Stimulated activated CD8-positive, alpha-beta memory T cell treated with anti-CD3 and anti-CD28 coated beads, Interleukin-12 subunit alpha, Interleukin-12 subunit beta, amount 100 ng/mL, for 4 hours (primary cell): ENCODE measurements at regions not wholly inside any gene's neighbourhood (a gene's known extent, or its start where the extent isn't known, plus 50 kb on each side); places are given as distances from the start of the nearest gene placed in this dataset.
"Not testable (repeated sequence)": the region's sequence is repeated elsewhere in the genome, so short reads cannot be mapped to it uniquely, and the experiment has no call there.

Experiments
- DNase-seq: peaks from one replicate; pipeline ENCODE4 v3.0.0-alpha.2; 2020; ENCODE audit warnings: low read depth

DNA sequence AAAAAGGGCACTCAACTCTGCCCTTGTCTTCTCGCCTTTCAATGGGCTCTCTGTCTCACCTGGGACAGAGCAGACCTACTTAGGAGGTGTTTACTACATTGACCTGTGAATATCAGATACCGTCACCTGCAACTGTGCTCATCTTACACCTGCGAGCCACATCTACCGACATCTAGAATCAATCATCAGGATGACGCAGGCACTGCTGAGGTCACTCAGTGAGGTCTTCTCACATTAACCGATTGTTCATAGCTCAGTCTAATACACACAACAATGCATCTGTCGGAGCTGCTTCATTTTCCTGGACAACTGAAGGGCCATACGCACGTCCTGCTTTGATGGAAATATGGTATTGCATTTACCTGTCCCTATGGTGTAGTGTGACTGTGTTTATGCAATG lies 211.9 kb downstream of the FGF9 start:
- DNase-seq, result no peak

GRCh38 chr13:21883713-21884112 lies 212.8 kb downstream of the FGF9 start:
- no peak for DNase-seq

DNA sequence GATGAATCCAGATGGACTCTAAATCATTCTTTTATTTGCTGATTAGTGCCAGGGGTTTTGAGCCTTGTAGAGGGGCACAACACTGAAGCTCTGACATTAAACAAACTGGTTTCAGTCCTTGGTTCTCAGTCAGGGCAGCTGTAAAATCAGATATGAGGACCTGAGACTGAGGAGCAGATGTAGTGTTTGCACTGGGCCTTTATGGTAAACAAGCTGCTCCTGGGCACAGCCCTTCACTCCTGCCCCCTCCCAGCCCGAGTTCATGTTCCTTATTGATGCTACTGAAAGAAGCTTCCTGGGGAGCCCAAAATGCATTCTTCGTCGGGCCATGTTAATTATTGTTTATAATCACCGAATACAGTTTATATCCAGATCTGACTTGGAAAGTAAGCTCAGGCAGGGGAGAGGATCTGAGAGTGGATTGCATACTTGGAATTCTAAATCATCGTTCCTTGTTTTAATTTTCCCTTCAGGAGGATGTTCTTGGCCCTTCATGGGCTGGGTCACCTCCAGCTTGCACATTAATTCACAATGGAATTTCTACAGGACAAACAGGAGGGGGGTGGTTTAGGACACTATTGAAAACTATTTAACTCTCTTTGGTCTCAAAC lies 213.5 kb downstream of the FGF9 start:
- DNase-seq, result no peak

- DNase-seq, result no peak
Measured at GRCh38 chr13:21884965-21885567, 214.2 kb downstream of the FGF9 start.

DNA sequence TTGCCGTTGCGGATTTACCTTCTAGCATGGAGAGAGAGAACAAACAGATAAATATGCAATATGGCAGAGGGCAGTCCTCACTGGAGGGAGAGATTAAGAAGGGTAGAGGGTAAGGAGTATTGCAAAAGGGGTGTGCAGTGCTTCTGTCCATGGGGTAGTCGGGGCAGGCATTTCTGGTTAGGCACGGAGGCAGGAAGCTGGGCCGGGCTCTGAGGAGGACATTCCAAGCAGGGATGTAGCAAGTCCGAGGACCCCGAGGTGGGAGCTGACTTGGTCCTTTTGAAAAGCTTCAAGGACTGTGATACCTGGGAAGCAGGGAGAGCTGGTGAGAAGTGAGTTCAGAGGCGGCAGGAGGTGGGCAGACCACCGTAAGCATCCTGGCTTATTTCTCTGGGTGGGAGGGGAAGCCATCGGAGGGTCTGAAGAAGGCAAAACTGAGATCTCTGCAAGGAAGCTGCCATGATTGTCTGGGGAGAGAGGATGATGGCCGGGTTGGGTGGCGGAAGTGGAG lies 214.9 kb downstream of the FGF9 start:
- no peak for DNase-seq

- DNase-seq, result no peak
Measured at GRCh38 chr13:21889651-21890050, 218.8 kb downstream of the FGF9 start.

GRCh38 chr13:21890220-21890619 lies 219.3 kb downstream of the FGF9 start:
- not testable (repeated sequence) for DNase-seq

DNA sequence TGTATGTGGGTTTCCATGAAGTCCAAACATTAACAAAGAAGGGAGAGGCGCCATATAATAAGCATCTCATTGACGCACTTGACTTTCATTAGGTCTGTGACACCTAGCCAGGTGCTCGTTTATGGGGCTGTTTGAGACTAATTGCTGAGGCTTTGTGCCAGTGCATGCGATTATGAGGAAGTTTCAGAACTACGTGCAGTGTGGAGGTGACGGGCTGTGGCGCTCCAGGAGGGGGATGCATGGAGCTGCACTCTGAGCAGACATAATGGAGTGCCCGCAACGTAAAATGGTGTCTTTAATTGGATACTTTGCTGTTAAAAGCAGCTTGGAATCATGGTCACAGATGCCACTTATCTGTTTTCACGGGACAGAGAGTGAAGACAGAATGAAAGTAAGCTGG lies 223.2 kb downstream of the FGF9 start:
- no peak for DNase-seq

DNA sequence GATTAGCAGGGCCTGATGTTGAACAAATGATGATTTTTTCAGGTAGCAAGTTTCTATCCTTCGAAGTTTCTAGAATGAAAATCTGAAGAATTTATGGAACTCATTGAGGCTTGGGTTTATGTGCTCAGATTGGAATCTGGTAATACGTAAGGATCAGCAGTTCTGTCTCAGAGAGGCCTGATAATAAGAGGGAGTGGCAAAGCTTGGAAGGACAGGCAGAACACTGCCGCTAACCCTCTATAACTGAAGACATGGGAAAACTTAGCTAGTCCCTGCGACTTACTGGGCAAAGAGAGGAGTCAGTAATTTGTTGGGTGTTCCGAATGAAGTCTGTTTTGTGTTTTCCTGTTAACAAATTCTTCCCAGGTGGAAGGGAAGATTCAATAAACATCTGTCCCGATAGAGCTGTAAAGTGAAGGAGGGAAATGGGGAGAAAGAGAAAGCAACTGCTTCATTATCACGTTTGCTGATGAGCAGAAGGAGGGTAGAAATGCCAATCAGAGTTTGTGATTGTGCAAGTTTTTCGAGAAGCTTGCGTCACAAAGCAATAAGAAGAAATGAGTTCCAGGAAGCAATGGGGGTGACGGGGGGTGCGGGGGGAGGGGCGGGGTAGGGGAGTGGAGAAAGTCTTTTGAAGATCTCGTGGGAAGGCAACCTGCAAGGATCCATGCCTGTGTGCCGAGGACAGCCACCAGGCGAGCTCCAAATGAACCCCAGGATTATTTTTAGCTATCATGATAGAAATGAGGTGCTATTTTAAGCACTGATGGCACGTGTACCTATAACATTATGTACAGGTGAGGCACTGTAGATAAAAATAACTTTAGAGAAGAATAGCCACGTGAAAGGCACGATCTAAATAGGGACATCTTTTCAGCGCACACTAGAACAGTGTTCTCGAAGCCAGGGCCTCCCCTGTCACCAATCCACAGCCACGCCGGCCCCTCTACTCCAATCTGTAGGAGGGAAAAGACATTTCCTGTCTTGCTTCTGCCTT lies 224.1 kb downstream of the FGF9 start:
- DNase-seq, result no peak

- no peak for DNase-seq
Measured at GRCh38 chr13:21895779-21896178, 224.9 kb downstream of the FGF9 start.

DNA sequence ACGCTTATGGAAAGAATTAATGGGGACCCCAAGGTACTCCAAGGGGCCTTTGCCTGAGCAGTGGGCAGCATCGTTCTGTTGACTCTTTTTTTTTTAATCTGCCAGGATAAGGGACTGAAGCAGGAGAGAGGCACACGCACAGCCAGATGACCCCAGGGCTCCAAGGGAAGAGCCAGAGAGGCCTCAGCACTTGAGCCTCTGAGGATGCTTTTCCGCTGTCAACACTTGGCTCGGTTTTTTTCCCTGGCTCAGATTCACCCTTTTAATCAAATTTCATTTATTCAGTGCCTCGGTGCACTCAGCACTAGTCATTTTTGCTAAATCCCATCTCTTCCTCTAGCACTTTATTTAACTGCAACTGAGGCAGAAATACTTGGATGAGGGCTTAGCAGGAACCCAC lies 226.3 kb downstream of the FGF9 start:
- no peak for DNase-seq

DNA sequence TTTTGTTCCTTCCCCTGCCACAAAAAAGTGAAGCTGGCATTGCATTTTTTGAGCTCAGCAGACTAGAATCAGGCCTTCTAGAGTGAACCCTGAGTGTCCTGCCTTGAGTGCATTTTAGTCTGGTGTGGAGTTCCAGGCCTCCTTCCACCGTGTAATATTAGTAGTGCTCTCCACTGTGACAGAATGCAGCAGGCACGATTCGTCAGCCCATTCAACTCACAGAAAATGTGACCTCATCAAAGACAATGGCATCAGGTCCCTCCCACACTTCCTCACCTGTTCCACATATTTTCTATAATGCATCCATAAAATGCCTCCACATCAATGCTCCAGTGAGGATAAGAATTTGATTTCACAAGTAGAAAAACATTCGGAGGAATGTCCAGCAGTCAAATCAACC lies 227.6 kb downstream of the FGF9 start:
- DNase-seq, result no peak

- DNase-seq, result no peak
Measured at GRCh38 chr13:21898945-21899344, 228.1 kb downstream of the FGF9 start.

GRCh38 chr13:21901336-21901735 lies 230.5 kb downstream of the FGF9 start:
- no peak for DNase-seq

DNA sequence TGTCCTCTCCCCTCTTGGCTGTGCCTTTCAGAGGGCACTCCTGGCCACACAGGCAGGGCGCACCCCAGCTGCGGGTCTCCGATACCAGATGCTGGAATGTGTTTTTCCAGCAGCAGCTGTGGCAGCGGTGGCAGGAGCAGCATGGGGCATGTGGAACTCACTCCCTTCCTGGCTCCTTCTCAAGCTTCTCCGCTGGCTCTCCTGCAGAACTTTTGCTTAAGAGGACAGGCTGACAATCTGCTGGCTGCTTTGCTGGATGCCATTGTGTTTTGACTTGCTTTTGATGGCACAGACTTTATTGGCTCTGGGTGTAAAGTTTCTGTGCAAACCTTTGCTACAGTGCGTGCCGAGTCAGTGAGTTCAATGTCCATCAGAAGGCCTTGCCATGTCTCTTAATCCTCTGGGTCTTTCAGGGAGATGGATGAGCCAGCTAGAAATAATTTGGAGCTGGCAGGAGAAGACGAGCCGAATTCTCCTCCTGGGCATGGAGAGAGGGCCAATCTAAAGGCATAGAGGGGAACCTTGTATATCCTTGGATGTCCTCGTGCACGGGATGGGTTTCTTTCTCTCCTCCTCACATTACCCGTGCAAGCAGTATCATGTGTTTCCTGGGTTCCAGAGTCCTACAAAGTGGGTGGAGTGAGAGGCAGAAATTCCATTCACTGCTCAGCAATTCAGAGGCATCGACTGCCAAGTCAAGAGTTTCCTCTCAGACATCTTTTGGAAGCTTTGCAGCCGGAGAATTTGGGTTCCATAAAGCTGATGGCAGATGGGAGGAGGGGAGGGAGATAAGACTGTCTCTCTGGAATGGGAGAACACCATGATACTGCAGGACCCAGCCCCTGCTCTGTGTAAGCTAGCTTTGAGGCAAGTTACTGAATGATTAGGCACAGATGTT lies 231.2 kb downstream of the FGF9 start:
- DNase-seq, result no peak

DNA sequence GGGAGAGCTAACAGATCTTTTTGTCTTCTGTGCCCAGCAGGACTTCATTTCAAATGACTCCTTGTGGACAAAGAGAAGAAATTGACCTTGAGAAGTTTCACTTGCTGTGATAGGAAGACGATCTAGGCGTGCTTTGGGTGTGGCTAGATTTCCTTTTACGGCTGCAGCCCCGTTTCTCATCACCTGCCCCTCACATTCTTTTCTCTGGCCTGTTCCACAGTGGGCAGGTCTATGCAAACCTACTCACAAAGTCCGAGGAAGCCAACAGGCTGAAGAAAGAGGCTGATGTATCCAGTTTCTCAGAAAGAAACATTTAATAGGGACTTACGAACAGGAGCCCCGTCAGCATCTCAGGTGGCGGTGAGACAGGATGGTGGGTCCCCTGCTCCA lies 231.8 kb downstream of the FGF9 start:
- no peak for DNase-seq

GRCh38 chr13:21905486-21905885 lies 234.6 kb downstream of the FGF9 start:
- no peak for DNase-seq

DNA sequence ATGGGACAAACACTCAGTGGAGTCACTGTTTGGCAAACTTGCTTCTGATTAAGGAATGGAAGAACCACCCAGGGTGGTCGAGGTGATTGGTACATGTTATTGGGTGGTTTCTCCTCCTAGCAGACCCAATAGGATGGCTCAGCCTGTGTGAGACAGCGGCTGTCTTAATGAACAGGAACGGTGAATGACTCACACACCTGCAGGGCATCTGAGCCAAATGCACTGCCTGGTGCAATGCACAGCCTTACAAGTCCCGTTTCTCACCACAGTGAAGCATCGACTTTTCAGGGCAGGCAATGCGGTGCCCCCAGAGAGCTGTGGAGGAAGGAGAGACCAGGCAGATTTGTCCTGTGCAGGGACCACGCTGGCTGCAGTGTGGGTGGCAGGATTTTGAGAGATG lies 238.5 kb downstream of the FGF9 start:
- DNase-seq, result no peak

DNA sequence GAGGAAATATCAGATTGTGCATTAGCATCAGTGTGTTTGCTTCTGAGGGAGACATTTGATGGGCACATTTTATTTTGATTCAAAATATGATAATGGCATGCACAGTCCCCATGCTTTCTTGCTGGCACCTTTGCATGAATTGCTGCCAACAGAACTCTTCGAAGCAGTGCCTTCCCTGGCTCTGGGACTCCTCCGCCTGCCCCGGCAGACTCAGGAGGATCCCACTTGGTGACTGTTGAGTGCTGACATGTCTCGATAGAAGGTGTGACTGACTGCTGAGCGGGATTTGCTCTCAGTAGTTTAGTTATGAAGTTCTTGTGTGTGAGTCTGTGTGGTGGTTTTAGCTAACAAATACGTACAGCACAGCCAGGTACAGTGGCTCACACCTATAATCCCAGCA lies 239.7 kb downstream of the FGF9 start:
- no peak for DNase-seq

DNA sequence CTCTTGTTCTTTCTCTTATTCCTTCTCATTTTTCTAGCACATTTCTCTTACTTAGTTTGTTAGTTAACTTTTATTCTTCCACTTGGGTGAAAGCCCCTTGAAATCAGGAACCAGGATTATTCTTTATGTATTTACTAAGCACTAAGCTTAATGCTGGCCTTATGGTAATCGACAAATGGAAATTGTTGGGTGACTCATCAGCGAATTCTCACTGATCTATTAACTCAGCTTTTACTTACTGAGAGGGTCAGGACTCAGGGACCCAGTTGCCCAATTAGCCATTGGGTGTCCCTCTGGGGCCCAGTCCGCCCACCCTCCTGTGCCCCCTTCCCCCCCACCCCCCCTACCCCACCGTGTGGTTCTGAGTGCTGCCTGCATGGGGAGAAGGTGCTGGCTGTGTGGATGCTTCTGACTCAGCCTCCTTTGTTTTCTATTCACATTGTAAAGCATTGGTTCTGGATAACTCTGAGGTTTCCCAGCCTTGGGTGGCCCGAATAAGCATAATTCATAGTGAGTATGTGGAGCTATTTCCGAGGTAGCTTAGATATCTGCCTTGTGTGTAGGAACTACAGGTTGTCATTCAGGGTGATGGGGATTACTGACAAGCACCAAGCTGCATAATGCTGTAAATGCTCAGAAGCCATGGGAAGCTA lies 240.9 kb downstream of the FGF9 start:
- DNase-seq, result no peak

DNA sequence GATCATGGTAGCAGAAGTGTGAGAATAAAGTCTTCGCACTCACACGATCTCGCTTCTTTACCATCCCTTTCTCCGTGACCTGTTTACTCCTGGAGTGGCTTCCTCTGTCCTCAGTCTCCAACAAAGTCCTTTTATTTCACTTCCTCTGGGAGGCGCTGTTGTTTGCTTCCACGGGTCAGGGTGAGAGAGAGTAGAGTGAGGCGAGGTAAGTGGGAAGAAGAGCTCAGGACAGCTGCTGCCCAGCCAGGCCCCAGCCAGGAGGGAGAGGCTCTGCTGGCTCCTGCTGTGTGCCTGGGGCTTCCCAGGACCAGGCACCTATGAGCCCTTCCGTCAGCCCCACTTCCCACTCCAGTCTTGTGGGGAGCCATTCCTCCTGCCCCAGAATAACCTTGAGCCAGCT lies 242.1 kb downstream of the FGF9 start:
- no peak for DNase-seq
